ENCODE measurements at regions not wholly inside any gene's neighbourhood (a gene's known extent, or its start where the extent isn't known, plus 50 kb on each side); places are given as distances from the start of the nearest gene placed in this dataset.

GRCh38 chr1:195831789-195832188 is 776.5 kb downstream of the KCNT2 start:
- H3K9me2 ChIP-seq (ENCODE audit: insufficient read depth), result no peaks in the 10 kb centered on the region
- no peak overlapping the region for H3K27ac ChIP-seq (ENCODE audit: low read depth, low read length)
- no peaks in the 10 kb centered on the region for H3K27me3 ChIP-seq (ENCODE audit: insufficient read depth, low read length)
- ChIA-PET CTCF (no interaction called here), POLR2A (no interaction called here), RAD21 (ENCODE audit: low non-redundant PET in 1 of 2, low total read pairs in 2 of 2, uncharacterized antibody in 2 of 2, unreplicated experiment in 2 of 2) (no interaction called here)
- H3K4me2 ChIP-seq (ENCODE audit: low read length), result no peak overlapping the region
- no peak overlapping the region for H3K9ac ChIP-seq (ENCODE audit: low read length)
- no peaks in the 10 kb centered on the region for H3K36me3 ChIP-seq (ENCODE audit: control insufficient read depth in 1 of 2, insufficient read depth in 2 of 2, low read length in 2 of 2)
- H3K4me1 ChIP-seq (ENCODE audit: control insufficient read depth in 1 of 2, insufficient read depth in 2 of 2, low read length in 2 of 2), result no peaks in the 10 kb centered on the region
- BruUV-seq (replicated peaks), result no TSS peak
- H4K20me1 ChIP-seq (ENCODE audit: insufficient read depth), result no peaks in the 10 kb centered on the region
- no peak overlapping the region for H3K4me3 ChIP-seq (replicated peaks in 1 of 2; ENCODE audit: low read depth in 1 of 2, low read length in 2 of 2)
- ATAC-seq (no peak), DNase-seq (ENCODE audit: low read depth, low spot score) (no peak)
- intact Hi-C loops (cut with micrococcal nuclease), result no loop called here
- no peak overlapping the region for H2AFZ ChIP-seq (ENCODE audit: low read depth, low read length, poor library complexity, severe bottlenecking)
- H3K9me3 ChIP-seq (ENCODE audit: control insufficient read depth in 1 of 2, insufficient read depth in 1 of 2, low read depth in 1 of 2, low read length in 2 of 2), result no peaks in the 10 kb centered on the region
- H3K79me2 ChIP-seq (ENCODE audit: insufficient read depth, low read length), result no peaks in the 10 kb centered on the region
- TF ChIP-seq CTCF (IDR thresholded peaks at IDR 0.05 in 2 of 3, conservative IDR thresholded peaks at IDR 0.05 in 1 of 3; ENCODE audit: borderline replicate concordance in 1 of 3, insufficient read depth in 1 of 3, low read depth in 2 of 3, low read length in 2 of 3), result no peak
- no peak for TF ChIP-seq SRF (IDR thresholded peaks at IDR 0.05; ENCODE audit: low read depth)
- no peak for TF ChIP-seq SP1 (IDR thresholded peaks at IDR 0.05; ENCODE audit: low read depth)
- no peak for TF ChIP-seq REST (IDR thresholded peaks at IDR 0.05; ENCODE audit: low read depth)
- TF ChIP-seq SIN3A (IDR thresholded peaks at IDR 0.05; ENCODE audit: low read depth), result no peak
- TF ChIP-seq POLR2AphosphoS5 (IDR thresholded peaks at IDR 0.05; ENCODE audit: low read depth, low read length), result no peak
- no peak for TF ChIP-seq ZBTB33 (IDR thresholded peaks at IDR 0.05; ENCODE audit: extremely low read depth, insufficient replicate concordance, low read length)
- no peak for TF ChIP-seq EZH2 (IDR thresholded peaks at IDR 0.05)
- no peak for TF ChIP-seq EGR1 (IDR thresholded peaks at IDR 0.05; ENCODE audit: low read depth)
- TF ChIP-seq JUND (IDR thresholded peaks at IDR 0.05), result no peak
- TF ChIP-seq EZH2phosphoT487 (IDR thresholded peaks at IDR 0.05; ENCODE audit: borderline replicate concordance), result no peak
- TF ChIP-seq MAX (IDR thresholded peaks at IDR 0.05), result no peak
- TF ChIP-seq ZNF274 (IDR thresholded peaks at IDR 0.05; ENCODE audit: low read depth, low read length), result no peak
- no peak for TF ChIP-seq FOSL1 (IDR thresholded peaks at IDR 0.05; ENCODE audit: low read depth)
- no peak for TF ChIP-seq CEBPB (IDR thresholded peaks at IDR 0.05; ENCODE audit: low read depth)
- TF ChIP-seq RAD21 (IDR thresholded peaks at IDR 0.05; ENCODE audit: low read depth), result no peak
- no peak for TF ChIP-seq TCF7L2 (IDR thresholded peaks at IDR 0.05; ENCODE audit: borderline replicate concordance, extremely low read depth, insufficient read depth, insufficient read length)
- TF ChIP-seq POLR2A (IDR thresholded peaks at IDR 0.05; ENCODE audit: borderline replicate concordance, extremely low read depth, insufficient read depth, insufficient read length), result no peak

All from HCT116 (cell line).